ENCODE measurements at regions not wholly inside any gene's neighbourhood (a gene's known extent, or its start where the extent isn't known, plus 50 kb on each side); places are given as distances from the start of the nearest gene placed in this dataset.

DNA sequence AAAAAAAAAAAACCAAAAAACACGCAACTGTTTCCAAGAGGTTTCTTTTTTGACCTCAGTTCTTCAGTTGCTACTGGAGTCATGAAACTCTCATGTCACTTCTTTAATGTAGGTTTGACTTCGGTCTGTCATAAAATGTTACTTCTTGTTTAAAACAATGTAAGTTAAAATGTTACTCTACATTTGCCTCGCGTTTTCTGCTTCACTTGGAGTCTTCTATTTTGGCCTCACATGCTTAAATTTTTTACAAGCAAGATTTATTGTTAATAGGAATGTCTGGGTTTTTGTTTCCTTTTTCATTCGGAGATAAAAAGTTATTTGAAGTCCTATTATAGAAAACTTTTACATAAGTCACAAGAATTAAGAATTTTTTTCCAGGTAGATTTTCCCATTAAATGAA is 880.2 kb downstream of the LTN1 start:
- ATAC-seq (ENCODE audit: insufficient read depth, low read depth), result no peak
- no peak for DNase-seq

DNA sequence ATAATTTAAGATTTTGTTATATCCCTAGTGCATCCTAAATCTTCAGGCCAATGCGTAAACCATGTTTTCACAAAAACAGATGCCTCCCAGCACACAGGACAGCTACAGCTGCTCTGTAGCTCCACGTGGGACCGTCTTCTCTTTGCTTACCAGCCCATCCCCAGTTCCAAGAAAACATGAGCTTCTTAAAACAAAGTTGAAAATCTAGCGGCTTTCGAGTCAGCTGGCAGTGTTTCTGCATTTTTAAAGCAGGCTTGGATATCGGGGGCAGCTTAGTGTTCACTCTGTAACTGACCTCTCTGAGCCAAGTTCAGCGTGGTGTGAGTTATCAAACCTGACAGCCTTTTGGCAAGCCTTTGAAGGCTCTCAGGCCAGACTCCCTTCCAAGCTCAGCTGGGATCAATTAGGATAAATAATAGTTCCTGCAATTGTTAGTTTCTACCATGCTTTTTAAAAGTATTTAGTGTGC is 881.5 kb downstream of the LTN1 start:
- Histone ChIP-seq H3K4me3 (ENCODE audit: low read depth in 1 of 2, low read length in 2 of 2) (no peak overlapping the region), H3K4me1 (ENCODE audit: insufficient read depth, low read length) (no peaks in the 10 kb centered on the region), H3K36me3 (ENCODE audit: insufficient read depth, low read length) (no peaks in the 10 kb centered on the region), H2AFZ (ENCODE audit: low read depth, low read length) (no peak overlapping the region), H3K9me3 (ENCODE audit: insufficient read depth, low read length, severe bottlenecking) (no peaks in the 10 kb centered on the region), H3K79me2 (ENCODE audit: insufficient read depth, low read length) (no peaks in the 10 kb centered on the region), H3K27ac (ENCODE audit: low read length) (no peak overlapping the region), H3K9ac (ENCODE audit: low read depth, low read length) (no peak overlapping the region), H3K4me2 (ENCODE audit: insufficient read depth, low read length) (no peak overlapping the region), H3K27me3 (ENCODE audit: insufficient read depth, low read length, poor library complexity) (no peaks in the 10 kb centered on the region), H4K20me1 (ENCODE audit: insufficient read depth, low read length) (no peaks in the 10 kb centered on the region)
- ATAC-seq (ENCODE audit: insufficient read depth, low read depth) (no peak), DNase-seq (no peak)
- TF ChIP-seq EZH2 (IDR thresholded peaks at IDR 0.05; ENCODE audit: borderline replicate concordance, low read depth, low read length, severe bottlenecking), result no peak
- TF ChIP-seq, protein P1, sequence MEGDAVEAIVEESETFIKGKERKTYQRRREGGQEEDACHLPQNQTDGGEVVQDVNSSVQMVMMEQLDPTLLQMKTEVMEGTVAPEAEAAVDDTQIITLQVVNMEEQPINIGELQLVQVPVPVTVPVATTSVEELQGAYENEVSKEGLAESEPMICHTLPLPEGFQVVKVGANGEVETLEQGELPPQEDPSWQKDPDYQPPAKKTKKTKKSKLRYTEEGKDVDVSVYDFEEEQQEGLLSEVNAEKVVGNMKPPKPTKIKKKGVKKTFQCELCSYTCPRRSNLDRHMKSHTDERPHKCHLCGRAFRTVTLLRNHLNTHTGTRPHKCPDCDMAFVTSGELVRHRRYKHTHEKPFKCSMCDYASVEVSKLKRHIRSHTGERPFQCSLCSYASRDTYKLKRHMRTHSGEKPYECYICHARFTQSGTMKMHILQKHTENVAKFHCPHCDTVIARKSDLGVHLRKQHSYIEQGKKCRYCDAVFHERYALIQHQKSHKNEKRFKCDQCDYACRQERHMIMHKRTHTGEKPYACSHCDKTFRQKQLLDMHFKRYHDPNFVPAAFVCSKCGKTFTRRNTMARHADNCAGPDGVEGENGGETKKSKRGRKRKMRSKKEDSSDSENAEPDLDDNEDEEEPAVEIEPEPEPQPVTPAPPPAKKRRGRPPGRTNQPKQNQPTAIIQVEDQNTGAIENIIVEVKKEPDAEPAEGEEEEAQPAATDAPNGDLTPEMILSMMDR (IDR thresholded peaks at IDR 0.05; ENCODE audit: borderline replicate concordance, extremely low read depth, low read length, poor library complexity, severe bottlenecking), result no peak

More for the DNA sequence above, 880.2 kb downstream of the LTN1 start:
- H3K9ac ChIP-seq (ENCODE audit: low read depth, low read length), result no peak overlapping the region
- no peak overlapping the region for H3K27ac ChIP-seq (ENCODE audit: low read length)
- no peaks in the 10 kb centered on the region for H3K36me3 ChIP-seq (ENCODE audit: insufficient read depth, low read length)
- no peaks in the 10 kb centered on the region for H3K4me1 ChIP-seq (ENCODE audit: insufficient read depth, low read length)
- no peaks in the 10 kb centered on the region for H3K9me3 ChIP-seq (ENCODE audit: insufficient read depth, low read length, severe bottlenecking)
- no peaks in the 10 kb centered on the region for H4K20me1 ChIP-seq (ENCODE audit: insufficient read depth, low read length)
- H3K4me3 ChIP-seq (ENCODE audit: low read depth in 1 of 2, low read length in 2 of 2), result no peak overlapping the region
- no peaks in the 10 kb centered on the region for H3K79me2 ChIP-seq (ENCODE audit: insufficient read depth, low read length)
- no peak overlapping the region for H2AFZ ChIP-seq (ENCODE audit: low read depth, low read length)
- TF ChIP-seq, protein P1 (IDR thresholded peaks at IDR 0.05; ENCODE audit: borderline replicate concordance, extremely low read depth, low read length, poor library complexity, severe bottlenecking), result no peak
- TF ChIP-seq EZH2 (IDR thresholded peaks at IDR 0.05; ENCODE audit: borderline replicate concordance, low read depth, low read length, severe bottlenecking), result no peak
- H3K4me2 ChIP-seq (ENCODE audit: insufficient read depth, low read length), result no peak overlapping the region
- no peaks in the 10 kb centered on the region for H3K27me3 ChIP-seq (ENCODE audit: insufficient read depth, low read length, poor library complexity)

DNA sequence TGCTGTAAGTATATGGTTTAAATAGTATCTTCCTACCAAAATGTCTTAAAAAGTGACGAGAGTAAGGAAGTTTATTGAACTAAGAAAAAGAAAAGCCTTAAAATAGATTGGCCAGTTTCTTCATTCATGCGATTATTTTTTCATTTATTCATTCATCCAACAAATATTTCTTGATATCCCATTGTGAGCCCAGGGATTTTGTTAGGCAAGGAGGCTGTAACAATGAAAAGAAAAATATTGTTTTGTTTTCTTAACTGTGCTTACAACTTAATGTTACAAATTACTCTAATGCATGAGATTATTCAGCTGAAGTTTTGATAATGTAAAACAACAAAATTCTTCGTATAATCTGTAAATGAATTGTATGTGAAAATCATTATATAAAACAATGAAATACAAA is 882.0 kb downstream of the LTN1 start:
- Histone ChIP-seq H3K4me1 (ENCODE audit: insufficient read depth, low read length) (no peaks in the 10 kb centered on the region), H3K27me3 (ENCODE audit: insufficient read depth, low read length, poor library complexity) (no peaks in the 10 kb centered on the region), H3K9me3 (ENCODE audit: insufficient read depth, low read length, severe bottlenecking) (no peaks in the 10 kb centered on the region), H3K4me3 (ENCODE audit: low read depth in 1 of 2, low read length in 2 of 2) (no peak overlapping the region), H3K9ac (ENCODE audit: low read depth, low read length) (no peak overlapping the region), H3K27ac (ENCODE audit: low read length) (no peak overlapping the region), H4K20me1 (ENCODE audit: insufficient read depth, low read length) (no peaks in the 10 kb centered on the region), H3K36me3 (ENCODE audit: insufficient read depth, low read length) (no peaks in the 10 kb centered on the region), H3K79me2 (ENCODE audit: insufficient read depth, low read length) (no peaks in the 10 kb centered on the region), H3K4me2 (ENCODE audit: insufficient read depth, low read length) (no peak overlapping the region), H2AFZ (ENCODE audit: low read depth, low read length) (no peak overlapping the region)
- TF ChIP-seq, protein P1 (IDR thresholded peaks at IDR 0.05; ENCODE audit: borderline replicate concordance, extremely low read depth, low read length, poor library complexity, severe bottlenecking), result no peak
- TF ChIP-seq EZH2 (IDR thresholded peaks at IDR 0.05; ENCODE audit: borderline replicate concordance, low read depth, low read length, severe bottlenecking), result no peak
- no peak for ATAC-seq (ENCODE audit: insufficient read depth, low read depth)
- DNase-seq, result no peak

DNA sequence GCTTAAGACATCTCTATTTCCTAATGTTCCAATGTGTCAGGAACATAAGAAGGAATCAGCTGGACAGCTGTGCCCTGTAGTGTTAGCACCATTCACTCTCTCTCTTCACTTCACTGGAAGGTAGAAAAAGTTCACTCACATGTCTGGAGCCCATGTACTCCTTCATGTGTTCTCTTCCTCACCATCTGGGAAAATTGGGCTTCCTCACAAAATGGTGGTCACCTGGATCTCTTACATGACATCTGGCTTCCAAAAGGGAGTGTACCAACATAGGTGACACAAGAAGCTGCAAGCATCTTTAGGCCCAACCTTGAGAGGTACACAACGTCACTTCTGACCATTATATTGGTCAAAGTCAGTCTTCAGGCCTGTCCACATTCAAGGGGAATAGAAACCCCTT is 882.6 kb downstream of the LTN1 start:
- DNase-seq, result no peak
- Histone ChIP-seq H4K20me1 (ENCODE audit: insufficient read depth, low read length) (no peaks in the 10 kb centered on the region), H3K9me3 (ENCODE audit: insufficient read depth, low read length, severe bottlenecking) (no peaks in the 10 kb centered on the region), H3K27ac (ENCODE audit: low read length) (no peak overlapping the region), H2AFZ (ENCODE audit: low read depth, low read length) (no peak overlapping the region), H3K4me1 (ENCODE audit: insufficient read depth, low read length) (no peaks in the 10 kb centered on the region), H3K27me3 (ENCODE audit: insufficient read depth, low read length, poor library complexity) (no peaks in the 10 kb centered on the region), H3K4me3 (ENCODE audit: low read depth in 1 of 2, low read length in 2 of 2) (no peak overlapping the region), H3K79me2 (ENCODE audit: insufficient read depth, low read length) (no peaks in the 10 kb centered on the region), H3K4me2 (ENCODE audit: insufficient read depth, low read length) (no peak overlapping the region), H3K9ac (ENCODE audit: low read depth, low read length) (no peak overlapping the region), H3K36me3 (ENCODE audit: insufficient read depth, low read length) (no peaks in the 10 kb centered on the region)
- no peak for TF ChIP-seq EZH2 (IDR thresholded peaks at IDR 0.05; ENCODE audit: borderline replicate concordance, low read depth, low read length, severe bottlenecking)
- TF ChIP-seq, protein P1 (IDR thresholded peaks at IDR 0.05; ENCODE audit: borderline replicate concordance, extremely low read depth, low read length, poor library complexity, severe bottlenecking), result no peak
- ATAC-seq (ENCODE audit: insufficient read depth, low read depth), result no peak
